ENCODE measurements at regions not wholly inside any gene's neighbourhood (a gene's known extent, or its start where the extent isn't known, plus 50 kb on each side); places are given as distances from the start of the nearest gene placed in this dataset.

- Histone ChIP-seq H3K27me3 (peaks cover 0 to 17% of the 10 kb centered on the region in 2 donors), H3K9me3 (peaks cover 0 to 16% (median 0%) of the 10 kb centered on the region in 4 donors), H3K4me1 (no peaks in the 10 kb centered on the region), H3K27ac (no peak overlapping the region), H3K4me3 (no peak overlapping the region), H3K36me3 (no peaks in the 10 kb centered on the region)
- WGBS, 2 donors = 85 to 92% methylated on average over 6 of the region's 6 CpGs
- TF ChIP-seq EP300 (IDR thresholded peaks at IDR 0.05) (no peak), POLR2A (IDR thresholded peaks at IDR 0.05) (no peak), CTCF (IDR thresholded peaks at IDR 0.05) (no peak)
- DNase-seq (ENCODE audit: low spot score in 2 of 2) = no peak
Observed at GRCh38 chr16:86374603-86375130, 135.7 kb upstream of the FOXF1 start.

- H3K36me3 ChIP-seq = no peaks in the 10 kb centered on the region
- DNase-seq (ENCODE audit: low spot score in 2 of 2) = no peak
- 68 to 72% methylated on average over 5 of the region's 5 CpGs for WGBS, 2 donors
- peaks cover 0 to 16% (median 0%) of the 10 kb centered on the region in 4 donors for H3K9me3 ChIP-seq
- no peaks in the 10 kb centered on the region for H3K4me1 ChIP-seq
- peaks cover 0 to 17% of the 10 kb centered on the region in 2 donors for H3K27me3 ChIP-seq
- no peak overlapping the region for H3K4me3 ChIP-seq
- no peak overlapping the region for H3K27ac ChIP-seq
- no peak for TF ChIP-seq POLR2A (IDR thresholded peaks at IDR 0.05)
- TF ChIP-seq EP300 (IDR thresholded peaks at IDR 0.05) = no peak
- TF ChIP-seq CTCF (IDR thresholded peaks at IDR 0.05) = no peak
Observed at GRCh38 chr16:86375364-86375763, 135.0 kb upstream of the FOXF1 start.

GRCh38 chr16:86375851-86376250 lies 134.5 kb upstream of the FOXF1 start:
- TF ChIP-seq POLR2A (IDR thresholded peaks at IDR 0.05) (no peak), CTCF (IDR thresholded peaks at IDR 0.05) (no peak), EP300 (IDR thresholded peaks at IDR 0.05) (no peak)
- no peaks in the 10 kb centered on the region for H3K4me1 ChIP-seq
- H3K36me3 ChIP-seq = no peaks in the 10 kb centered on the region
- no peak overlapping the region for H3K4me3 ChIP-seq
- no peak for DNase-seq (ENCODE audit: low spot score in 2 of 2)
- no peak overlapping the region for H3K27ac ChIP-seq
- peaks cover 0 to 16% (median 0%) of the 10 kb centered on the region in 4 donors for H3K9me3 ChIP-seq
- H3K27me3 ChIP-seq = peaks cover 0 to 16% of the 10 kb centered on the region in 2 donors
- WGBS, 2 donors = 59 to 65% methylated on average over 9 of the region's 9 CpGs

GRCh38 chr16:86376837-86377236 lies 133.5 kb upstream of the FOXF1 start:
- Histone ChIP-seq H3K27me3 (peaks cover 0 to 6% of the 10 kb centered on the region in 2 donors), H3K27ac (no peak overlapping the region), H3K4me1 (no peaks in the 10 kb centered on the region), H3K36me3 (no peaks in the 10 kb centered on the region), H3K4me3 (no peak overlapping the region), H3K9me3 (peaks cover 0 to 16% (median 0%) of the 10 kb centered on the region in 4 donors)
- DNase-seq (ENCODE audit: low spot score in 2 of 2) = no peak
- 93 to 95% methylated on average over 4 of the region's 4 CpGs for WGBS, 2 donors
- no peak for TF ChIP-seq CTCF (IDR thresholded peaks at IDR 0.05)
- TF ChIP-seq EP300 (IDR thresholded peaks at IDR 0.05) = no peak
- no peak for TF ChIP-seq POLR2A (IDR thresholded peaks at IDR 0.05)

GRCh38 chr16:86377251-86378022 lies 132.9 kb upstream of the FOXF1 start:
- Histone ChIP-seq H3K9me3 (peaks cover 0 to 16% (median 0%) of the 10 kb centered on the region in 4 donors), H3K4me3 (no peak overlapping the region), H3K36me3 (no peaks in the 10 kb centered on the region), H3K27ac (no peak overlapping the region), H3K4me1 (no peaks in the 10 kb centered on the region), H3K27me3 (no peaks in the 10 kb centered on the region)
- no peak for DNase-seq (ENCODE audit: low spot score in 2 of 2)
- 59 to 73% methylated on average over 27 of the region's 27 CpGs for WGBS, 2 donors
- no peak for TF ChIP-seq EP300 (IDR thresholded peaks at IDR 0.05)
- no peak for TF ChIP-seq POLR2A (IDR thresholded peaks at IDR 0.05)
- no peak for TF ChIP-seq CTCF (IDR thresholded peaks at IDR 0.05)

Data from tibial nerve (tissue), 4 donors.